Choroid plexus epithelial cell (primary cell): ENCODE measurements at regions not wholly inside any gene's neighbourhood (a gene's known extent, or its start where the extent isn't known, plus 50 kb on each side); places are given as distances from the start of the nearest gene placed in this dataset.

Experiments
- DNase-seq: peaks from one replicate; pipeline ENCODE4 v3.0.0-alpha.2; 2010; ENCODE audit warnings: low read depth
- H3K4me3 ChIP-seq: 2 replicates; pipeline ENCODE4 v1.5.1; 2011; ENCODE audit warnings: low read depth, mild to moderate bottlenecking, control low read depth, low read length, moderate library complexity
- TF ChIP-seq, protein P1 (sequence below): conservative IDR thresholded peaks from 2 replicates; pipeline ENCODE4 v1.5.1; 2011; ENCODE audit warnings: low read depth, mild to moderate bottlenecking, control low read depth, inconsistent platforms, low read length, moderate library complexity

DNA sequence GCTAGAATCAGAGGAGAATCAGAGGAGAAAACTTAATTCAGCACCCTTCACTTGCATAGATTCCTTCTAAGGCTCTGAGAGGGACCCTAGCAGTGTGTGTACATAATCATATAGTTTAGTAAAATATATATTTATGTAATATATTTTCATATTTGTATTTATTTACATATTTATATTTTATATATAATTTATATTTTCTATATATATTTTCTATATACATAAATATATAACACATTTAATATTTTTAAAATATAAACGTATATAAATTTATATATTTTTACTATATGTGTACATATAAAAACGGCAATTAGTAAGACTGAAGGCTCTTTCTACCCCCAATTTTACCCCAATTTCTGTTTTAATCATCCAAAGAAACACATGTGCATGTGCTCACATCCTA lies 80.3 kb downstream of the NXPE2 start:
- no peak overlapping the region for H3K4me3 ChIP-seq
- no peak for DNase-seq
- TF ChIP-seq, protein P1, sequence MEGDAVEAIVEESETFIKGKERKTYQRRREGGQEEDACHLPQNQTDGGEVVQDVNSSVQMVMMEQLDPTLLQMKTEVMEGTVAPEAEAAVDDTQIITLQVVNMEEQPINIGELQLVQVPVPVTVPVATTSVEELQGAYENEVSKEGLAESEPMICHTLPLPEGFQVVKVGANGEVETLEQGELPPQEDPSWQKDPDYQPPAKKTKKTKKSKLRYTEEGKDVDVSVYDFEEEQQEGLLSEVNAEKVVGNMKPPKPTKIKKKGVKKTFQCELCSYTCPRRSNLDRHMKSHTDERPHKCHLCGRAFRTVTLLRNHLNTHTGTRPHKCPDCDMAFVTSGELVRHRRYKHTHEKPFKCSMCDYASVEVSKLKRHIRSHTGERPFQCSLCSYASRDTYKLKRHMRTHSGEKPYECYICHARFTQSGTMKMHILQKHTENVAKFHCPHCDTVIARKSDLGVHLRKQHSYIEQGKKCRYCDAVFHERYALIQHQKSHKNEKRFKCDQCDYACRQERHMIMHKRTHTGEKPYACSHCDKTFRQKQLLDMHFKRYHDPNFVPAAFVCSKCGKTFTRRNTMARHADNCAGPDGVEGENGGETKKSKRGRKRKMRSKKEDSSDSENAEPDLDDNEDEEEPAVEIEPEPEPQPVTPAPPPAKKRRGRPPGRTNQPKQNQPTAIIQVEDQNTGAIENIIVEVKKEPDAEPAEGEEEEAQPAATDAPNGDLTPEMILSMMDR = no peak

DNA sequence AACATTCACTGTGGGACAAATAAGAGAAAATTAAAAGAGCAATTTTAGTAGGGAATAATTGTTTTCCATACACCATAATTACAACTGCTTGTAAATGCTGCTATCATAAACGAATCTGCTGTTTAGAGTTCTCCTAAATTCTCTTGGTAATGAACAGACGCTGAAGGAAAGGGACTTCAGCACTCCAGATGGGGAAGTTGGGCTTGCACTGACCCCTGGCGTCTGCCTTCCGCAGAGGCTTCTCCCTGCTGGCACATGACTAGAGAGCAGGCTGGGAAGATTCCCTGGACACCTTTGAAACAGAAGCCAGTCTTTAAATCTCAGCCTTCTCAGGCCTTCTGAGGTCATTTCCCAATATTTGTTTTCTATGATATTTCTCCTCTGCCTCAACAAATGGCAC lies 84.1 kb downstream of the NXPE2 start:
- DNase-seq = peak; percentile 79
- no peak overlapping the region for H3K4me3 ChIP-seq
- TF ChIP-seq, protein P1 = peak; percentile 90

DNA sequence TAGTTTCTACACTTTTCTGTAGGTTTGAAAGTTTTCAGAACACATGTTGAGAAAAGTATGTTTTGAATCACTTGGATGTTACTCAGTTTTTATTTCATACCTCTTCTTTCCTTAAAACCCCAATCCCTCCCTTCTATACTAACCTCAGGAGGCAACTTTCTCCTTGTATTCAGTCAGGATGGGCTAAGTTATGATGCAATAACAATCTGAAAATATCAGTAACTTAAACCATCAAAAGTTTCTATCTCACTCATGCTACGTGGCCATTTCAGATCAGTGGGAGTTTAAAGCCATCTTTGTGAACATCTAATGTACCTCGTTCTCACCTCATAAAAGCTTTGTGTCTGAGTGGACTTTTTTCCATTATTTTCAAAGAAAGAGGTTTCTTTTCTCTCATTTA lies 86.2 kb downstream of the NXPE2 start:
- DNase-seq = no peak
- TF ChIP-seq, protein P1 = no peak

DNA sequence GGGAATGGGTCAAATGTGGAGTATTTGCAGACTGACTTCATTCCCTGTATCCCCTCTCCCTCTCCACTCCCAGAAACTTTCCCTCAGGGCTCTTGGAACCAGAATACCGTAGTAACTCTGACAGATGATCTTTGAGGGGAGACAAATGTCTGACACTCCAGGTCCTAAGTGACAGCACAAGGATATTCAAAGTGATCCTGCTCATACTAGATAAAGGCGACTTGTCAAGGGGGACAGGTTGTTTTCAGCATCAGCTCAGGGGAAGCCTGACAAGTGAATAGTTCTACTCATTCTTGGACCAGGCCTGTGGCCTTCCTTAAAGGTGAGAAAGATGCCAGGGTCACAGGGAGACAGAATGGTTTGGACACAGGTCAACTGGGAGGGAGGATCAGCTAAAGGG lies 92.8 kb downstream of the NXPE2 start:
- TF ChIP-seq, protein P1 = no peak
- no peak for DNase-seq

More for the DNA sequence above, 86.2 kb downstream of the NXPE2 start:
- no peak overlapping the region for H3K4me3 ChIP-seq

DNA sequence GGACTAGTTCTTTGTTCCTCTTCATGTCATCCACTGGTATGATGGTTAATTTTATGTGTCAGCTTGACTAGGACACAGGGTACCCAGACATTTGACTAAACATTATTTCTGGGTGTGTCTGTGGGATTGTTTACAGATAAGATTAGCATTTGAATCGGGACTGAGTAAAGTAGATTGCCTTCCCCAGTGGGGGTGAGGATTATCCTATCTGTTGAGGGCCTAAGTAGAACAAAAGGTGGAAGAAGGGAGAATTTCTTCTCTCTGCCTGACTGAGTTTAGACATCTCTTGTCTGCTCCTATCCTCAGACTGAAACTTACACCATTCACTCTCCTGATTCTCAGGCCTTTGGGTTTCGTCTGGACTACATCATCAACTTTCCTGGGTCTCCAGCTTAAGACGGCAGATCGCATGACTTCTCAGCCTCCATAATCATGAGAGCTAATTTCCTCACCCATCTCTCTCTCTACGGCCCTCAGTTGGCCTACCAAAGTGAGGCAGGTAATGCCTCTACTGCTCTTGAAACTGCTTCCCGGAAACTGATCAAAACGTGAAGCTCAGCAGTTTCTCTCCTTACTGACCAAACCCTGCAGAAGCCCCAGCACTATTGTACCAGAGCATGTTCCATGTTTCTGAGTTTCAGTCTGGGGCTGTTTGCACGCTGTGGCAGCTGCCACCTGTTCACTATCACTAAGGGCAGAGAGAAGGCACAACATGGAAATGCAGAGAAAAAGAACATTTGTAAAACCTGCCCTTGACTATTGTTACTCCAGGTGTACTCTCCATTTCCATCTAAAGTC lies 95.4 kb downstream of the NXPE2 start:
- no peak for DNase-seq
- H3K4me3 ChIP-seq = no peak overlapping the region

More for the DNA sequence above, 92.8 kb downstream of the NXPE2 start:
- no peak overlapping the region for H3K4me3 ChIP-seq

DNA sequence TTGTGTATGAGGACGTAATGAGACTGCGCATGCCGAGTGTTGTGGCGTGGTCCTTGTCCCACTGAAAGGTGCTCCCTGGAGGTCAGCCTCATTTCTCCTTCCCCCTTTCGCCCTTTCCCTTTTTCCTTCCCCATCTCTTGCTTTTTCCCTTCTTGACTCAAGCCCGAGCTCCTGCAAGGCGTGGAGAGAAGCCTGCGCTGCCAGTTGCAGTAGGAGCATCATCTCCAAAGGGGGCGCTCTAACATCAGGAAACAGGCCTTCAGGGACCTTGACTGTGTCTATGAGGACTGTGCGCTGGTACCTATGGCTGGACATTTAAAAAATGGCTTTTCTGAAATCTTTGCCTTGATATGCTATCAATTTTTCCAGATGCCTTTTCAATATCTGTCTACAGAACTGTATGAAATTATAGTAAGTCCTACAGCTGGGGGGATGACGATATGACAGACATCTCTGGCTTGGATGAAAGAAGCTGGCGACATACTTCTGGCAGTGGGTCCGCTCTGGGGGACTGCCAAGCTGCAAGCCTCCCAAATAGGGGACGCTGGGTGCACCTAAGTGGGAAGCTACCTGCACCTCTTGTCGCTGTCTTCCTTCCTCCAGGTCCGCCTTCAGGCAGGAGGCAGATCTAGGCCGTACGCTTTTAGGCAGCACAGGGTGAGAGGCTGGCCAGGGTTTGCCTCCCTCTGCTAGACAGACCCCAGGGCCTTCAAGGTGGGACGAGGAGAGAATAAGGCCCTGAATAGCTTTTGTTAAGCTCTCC lies 96.5 kb downstream of the NXPE2 start:
- DNase-seq = peak; percentile 60
- H3K4me3 ChIP-seq = no peak overlapping the region
- TF ChIP-seq, protein P1 = peak; percentile 73

More for the DNA sequence above, 95.4 kb downstream of the NXPE2 start:
- TF ChIP-seq, protein P1 = no peak
